ENCODE measurements at regions not wholly inside any gene's neighbourhood (a gene's known extent, or its start where the extent isn't known, plus 50 kb on each side); places are given as distances from the start of the nearest gene placed in this dataset.
"Not testable (repeated sequence)": the region's sequence is repeated elsewhere in the genome, so short reads cannot be mapped to it uniquely, and the experiment has no call there.

GRCh38 chr5:56297851-56298250 lies 64.7 kb upstream of the ANKRD55 start:
- no peak for TF ChIP-seq CTCF (IDR thresholded peaks at IDR 0.05)
- Histone ChIP-seq H3K36me3 (no peaks in the 10 kb centered on the region), H3K4me3 (no peak overlapping the region), H3K27me3 (no peaks in the 10 kb centered on the region), H3K4me1 (peaks cover 0 to 3% (median 0%) of the 10 kb centered on the region in 3 donors), H3K9me3 (no peaks in the 10 kb centered on the region), H3K27ac (no peak overlapping the region)
- 40% methylated on average over 2 of the region's 2 CpGs for WGBS, 2 donors
- ATAC-seq = no peak
- DNase-seq = no peak
- no peak for FAIRE-seq
- intact Hi-C loops (cut with DNase I) = no loop called here

GRCh38 chr5:56295311-56295710 lies 62.2 kb upstream of the ANKRD55 start:
- H3K27ac ChIP-seq; H3K4me3 ChIP-seq; H3K27me3 ChIP-seq; FAIRE-seq; H3K36me3 ChIP-seq; DNase-seq; H3K4me1 ChIP-seq; intact Hi-C loops (cut with DNase I); ATAC-seq; H3K9me3 ChIP-seq: not testable (repeated sequence)
- WGBS, 2 donors = 97 to 98% methylated on average over 11 to 23 of the region's 23 CpGs

- no peak for FAIRE-seq
- ATAC-seq = no peak
- 85 to 86% methylated on average over 2 of the region's 2 CpGs for WGBS, 2 donors
- DNase-seq = no peak
- H3K36me3 ChIP-seq = no peaks in the 10 kb centered on the region
- H3K4me1 ChIP-seq = peaks cover 0 to 13% (median 6%) of the 10 kb centered on the region in 3 donors
- H3K27ac ChIP-seq = no peak overlapping the region
- H3K9me3 ChIP-seq = no peaks in the 10 kb centered on the region
- intact Hi-C loops (cut with DNase I) = no loop called here
- H3K4me3 ChIP-seq = no peak overlapping the region
- H3K27me3 ChIP-seq = no peaks in the 10 kb centered on the region
- TF ChIP-seq CTCF (IDR thresholded peaks at IDR 0.05) = no peak
Measured at GRCh38 chr5:56294354-56294753, 61.2 kb upstream of the ANKRD55 start.

- H3K27me3 ChIP-seq; FAIRE-seq; H3K36me3 ChIP-seq; DNase-seq; H3K9me3 ChIP-seq; ATAC-seq; H3K27ac ChIP-seq; H3K4me3 ChIP-seq; intact Hi-C loops (cut with DNase I): not testable (repeated sequence)
- 85 to 88% methylated on average over 2 of the region's 2 CpGs for WGBS, 2 donors
- peaks cover 13 to 22% (median 15%) of the 10 kb centered on the region in 3 donors for H3K4me1 ChIP-seq
Measured at GRCh38 chr5:56292874-56293273, 59.7 kb upstream of the ANKRD55 start.

- no peak overlapping the region for H3K4me3 ChIP-seq
- H3K4me1 ChIP-seq = peaks cover 13 to 26% (median 17%) of the 10 kb centered on the region in 3 donors
- H3K27me3 ChIP-seq = no peaks in the 10 kb centered on the region
- WGBS, 2 donors = 73 to 86% methylated on average over 3 of the region's 3 CpGs
- no peaks in the 10 kb centered on the region for H3K9me3 ChIP-seq
- no peaks in the 10 kb centered on the region for H3K36me3 ChIP-seq
- no peak for TF ChIP-seq CTCF (IDR thresholded peaks at IDR 0.05)
- DNase-seq (no peak), ATAC-seq (no peak), FAIRE-seq (no peak)
- intact Hi-C loops (cut with DNase I) = no loop called here
- no peak overlapping the region for H3K27ac ChIP-seq
Measured at GRCh38 chr5:56291661-56292374, 58.7 kb upstream of the ANKRD55 start.

GRCh38 chr5:56291079-56291643 lies 58.0 kb upstream of the ANKRD55 start:
- DNase-seq (no peak), FAIRE-seq (no peak), ATAC-seq (no peak)
- TF ChIP-seq CTCF (IDR thresholded peaks at IDR 0.05) = no peak
- intact Hi-C loops (cut with DNase I) = no loop called here
- no peaks in the 10 kb centered on the region for H3K9me3 ChIP-seq
- H3K27me3 ChIP-seq = no peaks in the 10 kb centered on the region
- H3K27ac ChIP-seq = no peak overlapping the region
- no peaks in the 10 kb centered on the region for H3K36me3 ChIP-seq
- WGBS, 2 donors = 88 to 95% methylated on average over 1 of the region's 1 CpG
- H3K4me3 ChIP-seq = no peak overlapping the region
- H3K4me1 ChIP-seq = peaks cover 16 to 26% (median 23%) of the 10 kb centered on the region in 3 donors
